Glutamatergic neuron (in vitro differentiated cells): ENCODE measurements at regions not wholly inside any gene's neighbourhood (a gene's known extent, or its start where the extent isn't known, plus 50 kb on each side); places are given as distances from the start of the nearest gene placed in this dataset.

Source experiments
- DNase-seq: peaks from one replicate; pipeline ENCODE4 v3.0.0; 2022
- H3K27ac Mint-ChIP-seq: one replicate; pipeline ENCODE4 v1.8.0; 2020; ENCODE audit warnings: mild to moderate bottlenecking, mixed read lengths, inconsistent platforms; ENCODE audit not compliant: unreplicated experiment
- H3K27me3 Mint-ChIP-seq: one replicate; pipeline ENCODE4 v1.8.0; 2020; ENCODE audit warnings: mild to moderate bottlenecking, moderate library complexity, mixed read lengths, inconsistent platforms; ENCODE audit not compliant: unreplicated experiment
- H3K36me3 Mint-ChIP-seq: one replicate; pipeline ENCODE4 v1.8.0; 2020; ENCODE audit warnings: mild to moderate bottlenecking, mixed read lengths, inconsistent platforms; ENCODE audit not compliant: unreplicated experiment
- H3K4me1 Mint-ChIP-seq: one replicate; pipeline ENCODE4 v1.8.0; 2020; ENCODE audit warnings: mild to moderate bottlenecking, low read depth, mixed read lengths, inconsistent platforms; ENCODE audit not compliant: unreplicated experiment
- H3K4me3 Mint-ChIP-seq: one replicate; pipeline ENCODE4 v1.8.0; 2020; ENCODE audit warnings: mild to moderate bottlenecking, mixed read lengths, inconsistent platforms; ENCODE audit not compliant: unreplicated experiment
- H3K9me3 Mint-ChIP-seq: one replicate; pipeline ENCODE4 v1.8.0; 2020; ENCODE audit warnings: mild to moderate bottlenecking, moderate library complexity, mixed read lengths, inconsistent platforms; ENCODE audit not compliant: unreplicated experiment
- CTCF ChIP-seq: fragments of 200-600 bp; sonication (generic); IDR thresholded peaks from one replicate; pipeline ENCODE4 v1.5.0; 2021; ENCODE audit not compliant: partially characterized antibody, unreplicated experiment

GRCh38 chr3:19645093-19645492 is 288.9 kb downstream of the EFHB start:
- no peak overlapping the region for H3K27ac Mint-ChIP-seq
- H3K27me3 Mint-ChIP-seq = no peaks in the 10 kb centered on the region
- H3K36me3 Mint-ChIP-seq = no peaks in the 10 kb centered on the region
- no peaks in the 10 kb centered on the region for H3K4me1 Mint-ChIP-seq
- H3K4me3 Mint-ChIP-seq = no peak overlapping the region
- TF ChIP-seq CTCF = no peak
- no peaks in the 10 kb centered on the region for H3K9me3 Mint-ChIP-seq
- no peak for DNase-seq

GRCh38 chr3:19644405-19644804 is 289.6 kb downstream of the EFHB start:
- TF ChIP-seq CTCF = no peak
- Mint-ChIP-seq H3K27me3 (no peaks in the 10 kb centered on the region), H3K36me3 (no peaks in the 10 kb centered on the region), H3K27ac (no peak overlapping the region), H3K4me3 (no peak overlapping the region), H3K4me1 (no peaks in the 10 kb centered on the region), H3K9me3 (no peaks in the 10 kb centered on the region)
- DNase-seq = no peak

- no peaks in the 10 kb centered on the region for H3K27me3 Mint-ChIP-seq
- H3K36me3 Mint-ChIP-seq = peaks cover 5% of the 10 kb centered on the region
- no peak for TF ChIP-seq CTCF
- H3K4me1 Mint-ChIP-seq = no peaks in the 10 kb centered on the region
- DNase-seq = no peak
- no peak overlapping the region for H3K4me3 Mint-ChIP-seq
- no peak overlapping the region for H3K27ac Mint-ChIP-seq
- peaks cover 1% of the 10 kb centered on the region for H3K9me3 Mint-ChIP-seq
Observed at GRCh38 chr3:19641408-19641807, 292.6 kb downstream of the EFHB start.

- no peak for TF ChIP-seq CTCF
- Mint-ChIP-seq H3K4me1 (no peaks in the 10 kb centered on the region), H3K36me3 (no peaks in the 10 kb centered on the region), H3K4me3 (no peak overlapping the region), H3K27ac (no peak overlapping the region), H3K27me3 (no peaks in the 10 kb centered on the region), H3K9me3 (peaks cover 2% of the 10 kb centered on the region)
- DNase-seq = no peak
Observed at GRCh38 chr3:19632099-19633074, 301.6 kb downstream of the EFHB start.

GRCh38 chr3:19598870-19599269 is 335.1 kb downstream of the EFHB start:
- no peaks in the 10 kb centered on the region for H3K27me3 Mint-ChIP-seq
- H3K9me3 Mint-ChIP-seq = no peaks in the 10 kb centered on the region
- no peaks in the 10 kb centered on the region for H3K4me1 Mint-ChIP-seq
- no peak overlapping the region for H3K27ac Mint-ChIP-seq
- H3K36me3 Mint-ChIP-seq = no peaks in the 10 kb centered on the region
- H3K4me3 Mint-ChIP-seq = no peak overlapping the region
- no peak for DNase-seq
- no peak for TF ChIP-seq CTCF
